ENCODE measurements at regions not wholly inside any gene's neighbourhood (a gene's known extent, or its start where the extent isn't known, plus 50 kb on each side); places are given as distances from the start of the nearest gene placed in this dataset.

- TF ChIP-seq CTCF (IDR thresholded peaks at IDR 0.05; ENCODE audit: low read depth, low read length, missing input control), result no peak
- no peak for TF ChIP-seq MAX (IDR thresholded peaks at IDR 0.05)
- TF ChIP-seq GABPA (IDR thresholded peaks at IDR 0.05 in 1 of 2, conservative IDR thresholded peaks at IDR 0.05 in 1 of 2), result no peak
Measured at GRCh38 chr1:238233966-238234365, 343.2 kb upstream of the ZP4 start (continued).

GRCh38 chr1:238232084-238232710 is 341.5 kb upstream of the ZP4 start:
- Histone ChIP-seq H3K4me1 (ENCODE audit: control insufficient read depth in 4 of 4, insufficient read depth in 4 of 4, low read length in 3 of 4) (peaks cover 0 to 5% (median 3%) of the 10 kb centered on the region in 4 donors), H3K9me3 (ENCODE audit: control insufficient read depth in 4 of 4, low read length in 3 of 4) (no peaks in the 10 kb centered on the region), H3K36me3 (ENCODE audit: control insufficient read depth in 4 of 4, insufficient read depth in 3 of 4, low read depth in 1 of 4, low read length in 3 of 4) (no peaks in the 10 kb centered on the region), H3K9ac (ENCODE audit: low read depth in 1 of 2, low read length in 2 of 2) (no peak overlapping the region), H3K27ac (ENCODE audit: low read depth in 1 of 2, low read length in 2 of 2) (no peak overlapping the region), H3K27me3 (ENCODE audit: control insufficient read depth in 4 of 4, insufficient read depth in 4 of 4, low read length in 3 of 4) (no peaks in the 10 kb centered on the region), H3K4me3 (ENCODE audit: low read depth in 1 of 3, low read length in 3 of 3) (no peak overlapping the region)
- DNase-seq (ENCODE audit: low spot score), result no peak
- TF ChIP-seq ZBTB33 (IDR thresholded peaks at IDR 0.05) (no peak), FOXA2 (IDR thresholded peaks at IDR 0.05) (no peak), MAX (IDR thresholded peaks at IDR 0.05) (no peak), JUND (IDR thresholded peaks at IDR 0.05) (no peak), RAD21 (IDR thresholded peaks at IDR 0.05) (no peak), TAF1 (conservative IDR thresholded peaks at IDR 0.05) (no peak)
- 82% methylated on average over 3 of the region's 3 CpGs for WGBS

GRCh38 chr1:238226810-238227209 is 336.1 kb upstream of the ZP4 start:
- WGBS, result 87% methylated on average over 2 of the region's 2 CpGs
- Histone ChIP-seq H3K27me3 (ENCODE audit: control insufficient read depth in 4 of 4, insufficient read depth in 4 of 4, low read length in 3 of 4) (no peaks in the 10 kb centered on the region), H3K9me3 (ENCODE audit: control insufficient read depth in 4 of 4, low read length in 3 of 4) (no peaks in the 10 kb centered on the region), H3K36me3 (ENCODE audit: control insufficient read depth in 4 of 4, insufficient read depth in 3 of 4, low read depth in 1 of 4, low read length in 3 of 4) (no peaks in the 10 kb centered on the region), H3K9ac (ENCODE audit: low read depth in 1 of 2, low read length in 2 of 2) (no peak overlapping the region), H3K4me3 (ENCODE audit: low read depth in 1 of 3, low read length in 3 of 3) (no peak overlapping the region), H3K4me1 (ENCODE audit: control insufficient read depth in 4 of 4, insufficient read depth in 4 of 4, low read length in 3 of 4) (peaks cover 0 to 5% (median 3%) of the 10 kb centered on the region in 4 donors), H3K27ac (ENCODE audit: low read depth in 1 of 2, low read length in 2 of 2) (no peak overlapping the region)
- no peak for DNase-seq (ENCODE audit: low spot score)
- TF ChIP-seq FOXA2 (IDR thresholded peaks at IDR 0.05) (no peak), ZBTB33 (IDR thresholded peaks at IDR 0.05) (no peak), JUND (IDR thresholded peaks at IDR 0.05) (no peak), GABPA (IDR thresholded peaks at IDR 0.05 in 1 of 2, conservative IDR thresholded peaks at IDR 0.05 in 1 of 2) (no peak), FOXA1 (IDR thresholded peaks at IDR 0.05) (no peak), REST (IDR thresholded peaks at IDR 0.05) (no peak), HNF4G (IDR thresholded peaks at IDR 0.05) (no peak), EGR1 (IDR thresholded peaks at IDR 0.05; ENCODE audit: low read depth in 2 of 2) (no peak), CTCF (IDR thresholded peaks at IDR 0.05; ENCODE audit: low read depth, low read length, missing input control) (no peak), SP1 (IDR thresholded peaks at IDR 0.05) (no peak), MAX (IDR thresholded peaks at IDR 0.05) (no peak), HNF4A (conservative IDR thresholded peaks at IDR 0.05) (no peak), NR2F2 (IDR thresholded peaks at IDR 0.05) (no peak), RXRA (IDR thresholded peaks at IDR 0.05) (no peak)
